ENCODE measurements at regions not wholly inside any gene's neighbourhood (a gene's known extent, or its start where the extent isn't known, plus 50 kb on each side); places are given as distances from the start of the nearest gene placed in this dataset.

GRCh38 chr7:138402749-138403148 lies 57.3 kb upstream of the TRIM24 start (continued):
- TF ChIP-seq ZNF518A (tag by site-specific recombination; conservative IDR thresholded peaks at IDR 0.05; ENCODE audit: low read depth), result no peak

- Histone ChIP-seq H3K27ac (ENCODE audit: extremely low read depth, low read depth, low read length) (no peak overlapping the region), H3K9me3 (ENCODE audit: control insufficient read depth, insufficient read depth, low read depth, low read length) (no peaks in the 10 kb centered on the region), H3K4me1 (ENCODE audit: control insufficient read depth, insufficient read depth, low read length) (no peaks in the 10 kb centered on the region), H3K4me3 (ENCODE audit: low read depth, low read length) (no peak overlapping the region), H3K36me3 (ENCODE audit: control insufficient read depth in 2 of 2, insufficient read depth in 1 of 2, low read length in 2 of 2) (no peaks in the 10 kb centered on the region)
- POLR2A ChIA-PET, result no interaction called here
- CTCF ChIA-PET, result no interaction called here
- no peak for TF ChIP-seq ZNF362 (tag by site-specific recombination; IDR thresholded peaks at IDR 0.05)
- no peak for TF ChIP-seq ZNF133 (tag by site-specific recombination; IDR thresholded peaks at IDR 0.05)
- TF ChIP-seq ZNF18 (tag by site-specific recombination; IDR thresholded peaks at IDR 0.05), result no peak
- TF ChIP-seq HOXA7 (CRISPR knock-in tag; IDR thresholded peaks at IDR 0.05; ENCODE audit: borderline replicate concordance), result no peak
- no peak for TF ChIP-seq ZNF324 (tag by site-specific recombination; IDR thresholded peaks at IDR 0.05)
- TF ChIP-seq BCL11A (tag by site-specific recombination; IDR thresholded peaks at IDR 0.05; ENCODE audit: low read depth), result no peak
- TF ChIP-seq ZNF843 (tag by site-specific recombination; IDR thresholded peaks at IDR 0.05), result no peak
- TF ChIP-seq MYNN (tag by site-specific recombination; IDR thresholded peaks at IDR 0.05; ENCODE audit: borderline replicate concordance), result no peak
Measured at GRCh38 chr7:138405496-138405895, 54.6 kb upstream of the TRIM24 start.

GRCh38 chr7:138407792-138408191 lies 52.3 kb upstream of the TRIM24 start:
- ChIA-PET POLR2A (no interaction called here), CTCF (interaction anchor here (0.7 kb wide), 1 partner anchor 214 kb away, joined by 3 read pairs; no protein-coding TSS in a partner anchor)
- no peaks in the 10 kb centered on the region for H3K36me3 ChIP-seq (ENCODE audit: control insufficient read depth in 2 of 2, insufficient read depth in 1 of 2, low read length in 2 of 2)
- H3K4me3 ChIP-seq (ENCODE audit: low read depth, low read length), result no peak overlapping the region
- no peaks in the 10 kb centered on the region for H3K9me3 ChIP-seq (ENCODE audit: control insufficient read depth, insufficient read depth, low read depth, low read length)
- no peak overlapping the region for H3K27ac ChIP-seq (ENCODE audit: extremely low read depth, low read depth, low read length)
- H3K4me1 ChIP-seq (ENCODE audit: control insufficient read depth, insufficient read depth, low read length), result no peaks in the 10 kb centered on the region
- TF ChIP-seq SETDB1 (IDR thresholded peaks at IDR 0.05; ENCODE audit: insufficient read length, low read length), result no peak
- no peak for TF ChIP-seq ZNF639 (tag by site-specific recombination; IDR thresholded peaks at IDR 0.05)
- no peak for TF ChIP-seq ZNF660 (tag by site-specific recombination; IDR thresholded peaks at IDR 0.05)
- TF ChIP-seq PRDM6 (tag by site-specific recombination; IDR thresholded peaks at IDR 0.05), result no peak
- no peak for TF ChIP-seq ZSCAN4 (tag by site-specific recombination; IDR thresholded peaks at IDR 0.05)
- no peak for TF ChIP-seq ZNF549 (tag by site-specific recombination; IDR thresholded peaks at IDR 0.05)
- TF ChIP-seq ZBTB6 (tag by site-specific recombination; IDR thresholded peaks at IDR 0.05), result no peak
- TF ChIP-seq HIC1 (tag by site-specific recombination; IDR thresholded peaks at IDR 0.05), result no peak

Data from HEK293 (cell line).